HL-60 (cell line): ENCODE measurements at regions not wholly inside any gene's neighbourhood (a gene's known extent, or its start where the extent isn't known, plus 50 kb on each side); places are given as distances from the start of the nearest gene placed in this dataset.

Experiments used
- DNase-seq, 2 experiments: peaks; one replicate each; pipeline ENCODE4 v3.0.0-alpha.2; 2010 to 2020; ENCODE audit warnings: low read depth in 1 of 2, low spot score in 1 of 2
- H3K27ac ChIP-seq: fragments of 250-450 bp; sonication (Bioruptor Pico); replicated peaks from 2 replicates; pipeline ENCODE4 v1.5.1; 2020; ENCODE audit warnings: mild to moderate bottlenecking, moderate library complexity
- H3K27me3 ChIP-seq: fragments of 250-450 bp; sonication (Bioruptor Pico); 2 replicates; pipeline ENCODE4 v1.5.1; 2021; ENCODE audit warnings: mild to moderate bottlenecking, moderate library complexity; ENCODE audit not compliant: insufficient read depth, poor library complexity, severe bottlenecking
- H3K4me3 ChIP-seq: replicated peaks from 2 replicates; pipeline ENCODE4 v1.5.1; 2011; ENCODE audit warnings: mild to moderate bottlenecking, control low read depth, low read length; ENCODE audit not compliant: insufficient read depth
- CTCF ChIP-seq: IDR thresholded peaks from one replicate; pipeline ENCODE4 v1.5.1; 2011; ENCODE audit warnings: low read length, control low read depth, inconsistent platforms; ENCODE audit not compliant: insufficient read depth
- GABPA ChIP-seq: IDR thresholded peaks from 2 replicates; pipeline ENCODE4 v1.6.1; 2012; ENCODE audit warnings: low read depth
- POLR2AphosphoS5 ChIP-seq: IDR thresholded peaks from 2 replicates; pipeline ENCODE4 v1.6.1; 2012; ENCODE audit warnings: low read depth
- REST ChIP-seq: IDR thresholded peaks from 2 replicates; pipeline ENCODE4 v1.6.1; 2012; ENCODE audit warnings: low read depth; ENCODE audit not compliant: insufficient replicate concordance
- SPI1 ChIP-seq: IDR thresholded peaks from 2 replicates; pipeline ENCODE4 v1.6.1; 2012; ENCODE audit warnings: low read depth, mild to moderate bottlenecking, borderline replicate concordance

- H3K4me3 ChIP-seq = no peak overlapping the region
- no peak for TF ChIP-seq REST
- no peak for TF ChIP-seq SPI1
- no peak for TF ChIP-seq GABPA
- TF ChIP-seq CTCF = no peak
- no peak for TF ChIP-seq POLR2AphosphoS5
- H3K27me3 ChIP-seq = peaks cover 2% of the 10 kb centered on the region
- no peak overlapping the region for H3K27ac ChIP-seq
- no peak for DNase-seq
Measured at GRCh38 chr6:105564121-105564902, 161.4 kb upstream of the PREP start.

GRCh38 chr6:105562027-105562426 is 159.1 kb upstream of the PREP start:
- DNase-seq = peak in 1 of 2 experiments; percentile 52
- TF ChIP-seq POLR2AphosphoS5 (no peak), SPI1 (no peak), GABPA (no peak)

GRCh38 chr6:105561486-105561885 is 158.6 kb upstream of the PREP start:
- no peak for DNase-seq
- Histone ChIP-seq H3K27me3 (no peaks in the 10 kb centered on the region), H3K27ac (no peak overlapping the region), H3K4me3 (no peak overlapping the region)
- TF ChIP-seq SPI1 = no peak
- no peak for TF ChIP-seq REST
- TF ChIP-seq GABPA = no peak
- TF ChIP-seq CTCF = no peak
- no peak for TF ChIP-seq POLR2AphosphoS5

More at GRCh38 chr6:105562027-105562426, 159.1 kb upstream of the PREP start:
- Histone ChIP-seq H3K27ac (no peak overlapping the region), H3K4me3 (no peak overlapping the region), H3K27me3 (no peaks in the 10 kb centered on the region)

- TF ChIP-seq POLR2AphosphoS5 (no peak), REST (no peak), SPI1 (no peak), GABPA (no peak), CTCF (no peak)
- no peaks in the 10 kb centered on the region for H3K27me3 ChIP-seq
Measured at GRCh38 chr6:105560611-105561066, 157.8 kb upstream of the PREP start.

More at GRCh38 chr6:105560611-105561066, 157.8 kb upstream of the PREP start:
- DNase-seq = peak in 1 of 2 experiments; percentile 22
- Histone ChIP-seq H3K4me3 (no peak overlapping the region), H3K27ac (no peak overlapping the region)
